SK-N-SH treated with all-trans-retinoic acid at 6 μM for 48 hours (cell line): ENCODE measurements at regions not wholly inside any gene's neighbourhood (a gene's known extent, or its start where the extent isn't known, plus 50 kb on each side); places are given as distances from the start of the nearest gene placed in this dataset.

Experiments used
- ARNTL ChIP-seq: fragments of 450-650 bp; formaldehyde crosslinking; IDR thresholded peaks from 2 replicates; pipeline ENCODE4 v1.5.0; 2020; ENCODE audit warnings: low read depth, mild to moderate bottlenecking, moderate library complexity, borderline replicate concordance
- ESRRG ChIP-seq: fragments of 250-450 bp; sonication (Bioruptor Pico); IDR thresholded peaks from 2 replicates; pipeline ENCODE4 v1.6.1; 2021; ENCODE audit warnings: mild to moderate bottlenecking
- OSR1 ChIP-seq: fragments of 250-450 bp; sonication (Bioruptor Pico); IDR thresholded peaks from 2 replicates; pipeline ENCODE4 v1.8.0; 2022; ENCODE audit warnings: moderate library complexity, mild to moderate bottlenecking, inconsistent platforms
- PATZ1 ChIP-seq: fragments of 250-450 bp; sonication (Bioruptor Pico); IDR thresholded peaks from 2 replicates; pipeline ENCODE4 v1.8.0; 2020; ENCODE audit warnings: mild to moderate bottlenecking, moderate library complexity, borderline replicate concordance
- RARB ChIP-seq: fragments of 250-450 bp; sonication (Bioruptor Pico); IDR thresholded peaks from 2 replicates; pipeline ENCODE4 v1.8.0; 2021; ENCODE audit warnings: mild to moderate bottlenecking, moderate library complexity
- TSHZ2 ChIP-seq: fragments of 250-450 bp; sonication (Bioruptor Pico); IDR thresholded peaks from 2 replicates; pipeline ENCODE4 v1.5.0; 2020; ENCODE audit warnings: mild to moderate bottlenecking, moderate library complexity
- ZFP3 ChIP-seq: fragments of 250-450 bp; sonication (Bioruptor Pico); IDR thresholded peaks from 2 replicates; pipeline ENCODE4 v1.5.0; 2020; ENCODE audit warnings: mild to moderate bottlenecking, moderate library complexity
- ZNF8 ChIP-seq: fragments of 450-650 bp; formaldehyde crosslinking; IDR thresholded peaks from 2 replicates; pipeline ENCODE4 v1.5.0; 2020; ENCODE audit warnings: mild to moderate bottlenecking, moderate library complexity

DNA sequence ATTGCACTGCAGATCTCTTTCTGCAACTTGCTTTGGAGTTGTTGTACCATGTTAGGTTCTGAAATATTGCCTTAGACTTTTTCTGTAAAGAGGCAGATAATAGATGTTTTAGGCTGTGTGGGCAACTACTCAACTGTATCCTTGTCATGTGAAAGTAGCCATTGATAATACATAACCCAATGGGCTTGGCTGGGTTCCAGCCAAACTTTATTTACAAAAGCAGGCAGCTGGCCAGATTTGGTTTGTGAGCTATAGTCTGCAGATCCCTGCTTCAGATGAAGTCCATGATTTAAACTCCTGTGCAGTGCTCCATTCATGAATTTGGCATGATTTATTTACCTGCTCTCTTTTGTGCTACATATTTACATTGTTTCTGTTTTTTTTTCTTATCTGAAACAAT lies 300.4 kb downstream of the IRX2 start:
- TF ChIP-seq PATZ1 (CRISPR knock-in tag), result no peak
- no peak for TF ChIP-seq ZFP3
- no peak for TF ChIP-seq ESRRG (CRISPR knock-in tag)
- TF ChIP-seq ZNF8 (CRISPR knock-in tag), result no peak
- no peak for TF ChIP-seq RARB (CRISPR knock-in tag)
- TF ChIP-seq TSHZ2 (CRISPR knock-in tag), result no peak
- TF ChIP-seq OSR1 (CRISPR knock-in tag), result no peak
- TF ChIP-seq ARNTL (CRISPR knock-in tag), result no peak
